OCI-M2 (cell line): ENCODE measurements at regions not wholly inside any gene's neighbourhood (a gene's known extent, or its start where the extent isn't known, plus 50 kb on each side); places are given as distances from the start of the nearest gene placed in this dataset.

ENCODE experiments used
- DNase-seq: peaks from one replicate; lab custom pipeline; 2025; ENCODE audit not compliant: unreplicated experiment; lab: John Stamatoyannopoulos, UW

DNA sequence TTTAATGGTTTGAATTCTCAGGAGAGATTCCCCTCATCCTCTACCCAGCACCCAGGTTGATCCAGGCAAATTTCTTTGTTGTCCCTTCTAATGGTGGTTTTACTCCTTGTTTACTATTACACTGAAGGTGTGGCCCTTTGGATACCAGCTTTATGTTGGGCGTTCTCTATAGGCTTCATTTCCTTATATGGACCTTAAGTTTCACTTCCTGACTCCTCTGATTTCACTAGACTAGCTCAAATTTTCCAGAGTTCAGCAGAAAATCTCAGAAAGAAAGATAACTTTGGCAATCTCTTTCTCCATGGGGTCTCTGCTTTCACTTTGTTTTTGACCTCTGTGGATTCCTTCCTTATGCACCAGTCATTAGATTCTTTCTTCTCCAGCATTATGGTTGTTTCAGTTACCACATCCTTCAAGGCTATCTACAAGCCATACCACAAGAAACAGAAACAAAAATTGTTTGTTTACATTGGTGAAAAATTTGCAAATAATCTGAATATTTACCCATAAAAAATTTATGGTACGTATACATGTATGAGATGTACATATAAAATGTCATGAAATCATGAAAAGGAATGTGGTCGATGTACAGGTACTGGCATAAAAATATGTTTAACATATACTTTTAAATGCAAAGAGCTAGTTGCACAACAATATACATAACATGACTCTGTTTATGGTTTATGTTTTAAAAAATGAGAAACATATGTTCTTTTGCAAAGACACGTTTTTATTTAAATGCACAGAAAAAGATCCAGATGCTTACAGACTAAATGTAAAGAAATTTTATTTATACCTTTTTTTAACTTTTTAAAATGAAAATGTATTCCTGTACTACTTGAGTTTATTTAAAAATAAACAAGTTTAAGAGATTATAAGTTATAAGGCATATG, 212.6 kb downstream of the LACC1 start:
- DNase-seq = no peak

DNA sequence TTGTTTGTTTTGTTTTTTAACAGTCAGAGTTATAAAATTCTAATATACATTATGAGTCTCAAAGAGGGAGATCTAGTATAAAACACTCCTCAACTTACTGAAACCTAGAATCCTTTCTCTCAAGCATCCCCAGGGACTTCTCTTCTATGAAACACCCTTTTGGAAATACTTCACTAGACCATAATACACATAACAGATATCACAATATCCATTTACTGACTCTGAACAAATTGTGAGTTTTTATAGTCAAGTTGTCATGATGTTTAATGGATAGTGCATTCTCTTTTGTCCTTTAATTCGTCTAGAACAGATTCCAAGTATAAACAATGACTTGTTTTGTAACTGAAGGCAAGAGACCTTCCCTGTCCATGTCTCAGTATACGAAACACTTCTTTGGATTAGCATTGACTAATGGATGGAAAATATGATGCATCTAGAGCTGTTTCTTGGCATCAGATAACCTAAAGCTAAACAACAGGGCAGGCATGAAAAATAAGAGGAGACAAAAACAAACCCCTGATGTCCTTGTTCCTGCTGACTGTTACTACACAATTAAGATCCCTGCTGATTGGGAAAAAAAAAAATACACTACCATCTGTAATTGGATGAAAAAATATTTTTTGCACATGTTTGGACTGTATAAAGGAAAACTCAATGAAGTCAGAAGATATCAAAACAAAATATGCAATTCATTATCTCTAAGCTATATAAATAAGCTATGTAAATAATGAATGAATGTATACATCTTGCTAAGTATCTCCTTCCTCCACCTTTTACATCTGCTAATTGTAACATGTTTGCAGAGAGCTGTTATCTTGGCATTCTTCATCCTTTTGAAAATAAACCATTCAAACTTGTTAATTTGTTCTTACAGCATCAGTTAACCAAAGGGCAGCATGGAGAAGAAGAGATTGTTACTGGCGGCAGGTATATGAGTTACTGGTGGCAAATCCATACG, 214.2 kb downstream of the LACC1 start:
- DNase-seq = no peak

DNA sequence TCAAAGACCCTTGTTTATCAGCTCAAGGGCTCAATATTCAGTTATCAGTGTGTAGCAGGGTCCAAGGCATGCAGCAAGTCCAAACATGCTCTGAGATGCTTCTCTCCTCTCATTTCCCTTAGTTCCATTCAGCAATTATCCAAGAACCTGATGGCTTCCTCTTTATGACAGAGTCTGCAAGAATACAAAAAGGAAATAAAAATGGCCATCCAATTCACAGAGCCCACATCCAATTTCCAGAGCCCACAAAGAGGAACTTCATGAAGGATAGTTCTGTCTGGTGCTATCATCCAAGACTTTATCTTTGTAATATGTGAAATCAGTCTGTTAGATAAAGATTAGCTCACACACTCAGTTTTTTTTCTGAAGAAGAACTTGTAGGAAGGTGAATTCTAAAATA, 217.2 kb downstream of the LACC1 start:
- DNase-seq = no peak

DNA sequence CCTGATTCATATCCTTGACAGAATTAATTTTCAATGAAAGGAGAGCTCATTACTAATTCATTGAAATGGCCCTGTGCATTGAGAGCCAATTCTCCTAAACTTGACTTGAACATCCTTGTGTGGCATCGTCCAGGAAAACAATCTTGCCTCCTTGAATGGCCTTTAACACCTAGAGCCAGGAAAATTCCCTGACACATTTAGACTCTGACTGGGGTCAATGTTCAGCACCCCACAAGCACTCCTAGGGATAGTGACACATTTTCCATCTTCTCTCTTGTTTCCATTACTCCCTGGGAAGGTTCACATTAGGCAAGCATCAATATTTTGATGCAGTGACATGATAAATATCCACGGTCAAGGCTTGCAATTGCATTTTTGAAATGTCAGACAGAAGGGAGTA, 218.9 kb downstream of the LACC1 start:
- DNase-seq = no peak

DNA sequence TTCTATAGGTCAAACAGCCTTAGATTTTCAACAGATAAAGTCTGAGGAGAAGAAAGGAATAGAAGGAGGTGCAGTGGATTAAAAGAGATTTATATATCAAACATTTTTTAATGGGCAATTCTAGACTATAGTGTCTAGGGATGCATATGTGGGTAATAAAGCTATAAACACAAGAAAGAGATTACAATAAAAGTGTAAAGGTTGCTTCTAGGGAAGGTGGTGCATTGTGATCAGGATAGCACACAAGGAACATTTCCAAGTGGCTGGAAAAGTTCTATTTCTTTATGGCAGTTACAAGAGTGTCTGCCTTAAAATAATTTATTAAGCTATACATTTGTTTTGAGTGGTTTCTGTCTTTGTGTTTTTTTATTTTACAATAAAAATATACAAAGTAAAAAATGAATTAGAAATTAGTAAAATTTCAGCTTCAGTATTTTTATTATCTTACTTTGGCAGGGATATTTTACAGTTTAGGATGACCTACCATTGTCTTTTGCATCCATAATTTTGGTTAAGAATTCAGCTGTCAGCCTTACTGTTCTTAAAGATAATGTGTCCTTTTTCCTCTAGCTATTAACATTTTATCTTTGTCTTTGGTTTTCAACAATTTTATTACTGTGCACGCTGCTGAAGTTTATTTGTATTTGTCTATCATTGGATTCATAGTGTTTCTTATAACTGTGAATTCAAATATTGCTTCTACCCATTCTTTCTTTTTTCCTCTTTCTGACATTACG, 221.8 kb downstream of the LACC1 start:
- DNase-seq = no peak

DNA sequence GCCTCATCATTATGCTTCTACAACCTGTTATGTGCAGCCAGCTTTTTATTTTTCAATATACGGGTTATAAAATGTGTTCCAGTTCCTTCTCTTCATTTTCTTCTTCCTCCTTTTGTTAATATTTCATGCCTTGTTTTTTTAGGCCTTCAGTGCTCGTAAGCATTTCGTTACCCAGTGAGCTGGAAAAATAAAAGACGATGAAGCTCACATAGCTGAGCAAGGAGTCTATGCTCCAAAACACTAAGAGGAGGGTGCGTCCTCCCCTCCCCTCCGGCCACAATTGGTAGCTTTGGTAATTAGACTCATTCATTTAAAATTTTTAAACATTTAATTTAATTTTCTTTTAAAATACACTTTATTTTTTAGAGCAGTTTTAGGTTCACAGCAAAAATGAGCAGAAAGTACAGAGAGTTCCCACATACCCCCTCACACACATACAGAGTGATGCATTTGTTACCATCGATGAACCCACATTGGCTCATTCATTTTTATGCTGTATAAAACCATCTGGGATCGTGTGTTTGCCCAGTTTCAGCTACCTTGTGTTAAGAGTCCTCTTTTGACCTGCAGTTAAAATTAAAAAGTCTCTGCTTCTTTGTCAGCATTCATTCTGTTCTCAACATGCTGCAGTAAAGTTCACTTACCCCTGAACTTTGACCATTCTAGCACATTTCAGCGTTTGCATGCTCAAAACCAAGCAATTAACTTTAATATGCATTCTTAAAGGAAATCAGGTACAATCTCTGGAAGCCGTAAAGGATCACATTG, 223.9 kb downstream of the LACC1 start:
- DNase-seq = no peak

DNA sequence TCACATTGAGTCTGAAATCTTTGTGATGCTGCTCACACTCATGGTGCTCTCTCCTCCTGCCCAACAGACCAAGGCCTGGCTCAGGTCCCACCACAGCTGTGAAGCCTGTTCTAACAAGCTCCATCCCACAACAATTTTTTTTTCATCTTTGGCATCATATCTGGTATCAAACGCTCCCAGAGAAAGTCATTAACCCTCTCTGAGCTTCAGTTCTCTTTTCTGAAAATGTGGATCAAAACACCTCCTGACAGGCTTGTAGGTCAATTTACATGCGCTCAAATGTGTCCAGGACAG, 224.4 kb downstream of the LACC1 start:
- no peak for DNase-seq

DNA sequence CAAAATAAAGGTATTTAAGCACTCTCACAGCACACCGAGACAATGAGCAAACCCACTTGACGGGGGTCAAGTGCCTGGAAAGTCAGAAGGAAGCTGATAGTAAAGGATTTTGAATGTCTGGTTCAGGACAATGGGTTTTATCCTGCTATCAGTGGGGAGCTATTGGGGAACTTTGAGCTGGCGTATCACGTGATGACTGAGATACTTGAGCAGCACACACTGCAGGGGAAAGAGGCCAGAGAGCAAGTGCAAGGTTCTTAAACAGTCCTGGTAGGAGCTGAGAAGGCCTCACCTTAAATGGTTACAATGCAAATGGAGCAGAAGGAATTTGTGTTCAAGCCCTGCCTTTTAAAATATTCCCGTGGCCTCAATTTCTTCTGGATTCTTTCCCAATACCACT, 225.3 kb downstream of the LACC1 start:
- DNase-seq = no peak

DNA sequence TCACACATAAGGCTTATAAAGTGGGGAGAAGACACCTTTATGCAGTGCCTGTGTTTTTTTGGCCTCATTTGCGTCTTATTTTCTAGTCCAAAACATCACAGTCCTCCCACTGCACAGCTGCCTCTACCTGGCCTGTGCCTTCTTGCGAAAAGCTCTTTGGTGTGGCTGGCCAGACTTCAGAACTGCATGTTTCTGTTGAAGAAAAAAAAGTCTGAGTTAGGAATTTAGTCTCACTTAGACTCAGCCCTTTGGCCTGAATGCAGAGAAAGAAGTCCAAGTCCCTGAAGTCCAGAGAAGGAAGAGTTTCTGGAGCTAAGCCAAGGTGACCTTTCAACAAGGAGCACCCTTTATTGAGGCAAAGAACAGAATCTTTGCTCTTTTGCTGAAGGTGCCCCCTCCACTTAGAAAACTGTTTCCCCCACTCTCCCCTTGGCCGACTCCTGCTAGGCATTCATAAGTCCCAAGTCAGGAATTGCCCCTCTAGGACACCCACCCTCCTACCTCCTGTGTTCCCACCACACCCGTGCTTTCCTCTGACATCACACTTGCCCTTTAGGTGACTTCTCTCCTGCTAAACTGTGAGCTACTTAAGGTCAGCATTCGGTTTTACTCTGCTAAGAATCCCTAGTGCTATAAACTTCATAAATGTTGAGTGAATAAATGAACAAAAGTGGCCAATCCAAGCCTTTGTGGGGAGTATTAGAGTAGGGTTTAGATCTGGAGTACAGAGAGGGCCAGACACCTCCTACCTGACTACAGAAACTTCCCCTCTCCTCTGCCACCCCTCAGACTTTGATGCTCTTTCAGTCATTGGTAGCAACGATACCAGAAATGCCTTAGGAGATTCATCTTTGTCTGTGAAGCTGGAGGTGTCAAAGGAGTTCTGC, 226.8 kb downstream of the LACC1 start:
- no peak for DNase-seq

DNA sequence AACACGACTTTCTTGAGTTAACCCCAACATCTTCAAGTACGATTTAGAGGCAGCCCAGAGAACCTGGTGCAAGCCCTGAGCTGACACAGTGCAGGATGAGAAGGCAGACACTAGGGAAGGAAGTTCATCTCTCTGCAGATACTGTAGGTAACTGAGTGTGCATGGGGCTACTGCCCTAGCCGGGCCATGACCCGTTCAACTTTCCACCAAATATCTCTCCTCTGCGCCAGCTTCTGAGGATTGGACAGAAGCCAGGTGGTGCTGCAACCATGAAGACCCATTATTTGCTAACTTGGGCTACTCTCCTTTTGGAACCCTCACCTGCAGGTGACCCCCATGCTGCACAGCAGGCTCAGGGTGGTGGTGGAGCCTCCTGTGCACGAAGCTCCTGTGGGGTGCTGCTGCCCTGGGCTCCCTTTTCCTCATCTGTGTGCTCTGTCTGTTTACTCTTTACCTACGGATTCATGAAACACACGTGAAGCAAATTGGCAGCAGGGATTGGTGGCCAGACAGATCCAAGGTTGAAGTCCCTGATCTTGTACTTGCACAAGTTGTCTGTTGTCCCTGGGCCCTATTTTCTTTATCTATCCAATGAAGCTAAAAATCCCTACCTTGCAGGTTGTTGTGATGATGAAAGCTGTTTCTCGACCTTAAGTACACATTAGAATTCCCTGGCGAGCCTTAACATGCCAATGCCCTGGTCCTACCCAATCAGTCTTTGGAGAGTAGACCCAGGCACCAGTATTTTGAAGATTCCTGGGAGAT, 227.8 kb downstream of the LACC1 start:
- no peak for DNase-seq

DNA sequence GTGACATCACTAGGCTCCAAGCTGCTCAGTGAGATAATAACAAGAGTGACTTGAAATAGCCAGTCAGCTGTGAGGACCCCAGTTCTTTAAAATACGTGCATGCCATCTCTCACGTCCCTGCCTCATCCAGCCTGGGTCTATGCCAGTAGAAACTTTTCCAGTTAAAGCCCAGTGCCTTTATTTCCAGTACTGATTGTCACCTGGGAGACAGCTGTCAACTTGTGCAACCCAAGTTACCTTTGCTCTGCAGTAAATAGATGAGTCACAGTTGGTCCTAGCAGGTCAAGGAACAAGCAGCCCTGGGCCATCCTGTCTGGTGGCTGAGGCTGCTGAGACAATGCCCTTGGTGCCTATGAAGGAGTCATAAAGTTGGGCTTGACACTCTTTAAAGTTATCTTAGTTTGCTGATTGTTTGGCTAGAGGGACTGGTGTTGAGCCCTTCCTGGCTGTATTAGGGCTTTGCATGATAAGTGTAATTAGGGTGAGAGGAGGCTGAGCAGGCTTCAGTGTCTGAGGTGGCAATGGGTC, 228.7 kb downstream of the LACC1 start:
- DNase-seq = no peak

DNA sequence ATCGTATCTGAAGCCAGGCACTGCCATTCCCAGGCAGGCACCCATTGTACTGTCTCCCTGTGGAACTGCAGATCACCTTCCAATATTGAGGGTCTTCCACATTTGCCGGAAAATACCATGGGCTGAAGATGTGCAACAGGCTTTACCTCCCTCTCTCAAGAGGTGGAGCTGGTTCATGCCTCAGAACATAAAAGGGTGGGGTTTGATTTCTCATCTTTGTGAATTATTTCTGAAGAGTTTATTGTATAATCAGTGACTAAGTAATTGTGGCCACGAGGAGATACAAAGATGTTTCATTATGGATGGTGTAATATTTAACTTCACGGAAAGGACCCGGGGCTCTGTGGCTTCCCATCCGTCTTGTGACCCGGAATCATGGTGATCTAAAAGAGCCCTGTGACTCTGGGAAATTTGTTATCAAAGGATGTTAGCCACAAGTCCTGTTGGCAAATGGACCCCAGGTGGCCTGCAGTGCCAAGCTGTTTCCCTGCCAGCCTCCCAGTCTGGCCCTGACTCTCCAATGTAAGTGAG, 230.5 kb downstream of the LACC1 start:
- no peak for DNase-seq

DNA sequence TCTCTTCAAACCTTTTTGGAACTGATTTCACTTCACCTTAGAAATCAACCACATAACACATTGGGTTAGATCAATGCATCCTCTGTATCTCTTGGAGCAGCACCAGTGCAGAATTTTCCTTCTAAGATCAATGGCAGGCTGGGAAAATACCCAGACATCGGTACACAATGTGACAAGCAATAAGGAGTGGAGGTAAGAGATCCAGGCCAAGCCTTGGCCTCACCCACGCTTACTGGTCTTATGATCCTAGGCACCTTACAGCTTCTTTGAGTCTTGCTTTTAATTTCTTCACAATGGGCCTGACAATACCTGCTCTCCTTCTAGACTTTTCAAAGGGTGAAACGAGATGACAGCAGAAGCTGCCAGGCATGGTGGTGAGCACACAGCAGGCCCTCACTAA, 232.0 kb downstream of the LACC1 start:
- no peak for DNase-seq

DNA sequence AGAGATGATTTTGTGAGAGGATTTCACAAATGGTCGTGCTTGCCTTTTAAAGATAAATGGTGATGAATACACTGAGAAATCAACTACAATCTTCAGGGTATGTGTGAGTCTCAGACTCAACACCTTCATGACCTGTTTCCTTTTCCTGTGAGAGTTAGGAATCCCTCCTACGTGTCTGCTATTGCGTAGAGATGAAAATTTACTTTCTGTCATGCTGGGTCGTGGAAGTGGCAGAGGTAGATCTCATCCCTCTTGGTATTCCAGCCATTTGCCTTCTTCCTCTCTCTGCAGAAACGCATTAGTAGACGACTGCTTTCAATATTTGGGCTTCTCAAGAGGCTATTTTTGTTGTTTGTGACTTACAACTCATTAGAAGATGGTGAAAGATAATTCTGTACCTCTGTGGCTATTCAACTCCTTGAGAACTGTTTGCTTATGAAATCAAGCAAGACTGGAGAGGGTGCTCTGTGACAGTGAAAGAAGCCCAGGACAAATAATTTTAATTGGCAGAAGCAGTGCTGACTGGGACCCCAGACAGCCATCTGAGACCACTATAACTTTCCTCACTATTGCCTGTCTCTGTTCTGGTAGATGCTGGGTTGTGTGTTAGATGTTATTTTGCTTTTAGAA, 233.1 kb downstream of the LACC1 start:
- no peak for DNase-seq

DNA sequence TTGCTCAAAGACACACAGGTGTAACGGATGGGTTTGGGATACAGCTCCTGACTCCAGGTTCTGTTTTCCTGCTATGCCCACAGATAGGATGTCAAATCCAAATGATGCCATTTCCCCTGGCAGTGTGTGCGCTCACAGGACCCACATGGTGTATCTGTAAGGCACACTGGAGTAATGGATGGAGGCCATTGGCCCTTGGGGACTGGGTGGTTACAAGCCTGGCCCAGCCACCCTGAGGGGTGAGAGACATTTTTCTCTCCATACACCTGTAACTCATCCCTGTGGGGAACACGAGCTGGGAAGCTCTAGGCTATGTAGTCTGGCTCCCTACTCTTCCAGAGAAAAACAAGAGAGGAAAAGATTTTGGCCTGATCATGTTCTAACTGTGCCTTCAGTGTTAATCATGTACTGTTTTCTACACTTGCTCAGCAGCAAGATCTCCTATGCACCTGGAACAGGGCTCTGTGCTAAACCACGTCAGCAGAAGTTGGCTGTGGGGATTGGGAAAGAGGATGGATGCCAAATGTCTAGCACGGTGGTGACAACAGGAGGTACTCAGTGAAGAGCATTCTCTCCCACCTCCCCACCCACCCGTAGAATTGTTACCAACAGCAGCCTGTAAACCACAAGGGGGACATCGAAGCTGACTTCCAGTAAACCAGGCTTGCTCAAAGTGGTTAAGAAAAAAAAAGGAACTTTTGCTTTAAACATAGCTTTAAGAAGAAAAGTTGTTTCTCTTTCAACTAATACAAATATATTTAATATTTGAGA, 237.0 kb downstream of the LACC1 start:
- no peak for DNase-seq

DNA sequence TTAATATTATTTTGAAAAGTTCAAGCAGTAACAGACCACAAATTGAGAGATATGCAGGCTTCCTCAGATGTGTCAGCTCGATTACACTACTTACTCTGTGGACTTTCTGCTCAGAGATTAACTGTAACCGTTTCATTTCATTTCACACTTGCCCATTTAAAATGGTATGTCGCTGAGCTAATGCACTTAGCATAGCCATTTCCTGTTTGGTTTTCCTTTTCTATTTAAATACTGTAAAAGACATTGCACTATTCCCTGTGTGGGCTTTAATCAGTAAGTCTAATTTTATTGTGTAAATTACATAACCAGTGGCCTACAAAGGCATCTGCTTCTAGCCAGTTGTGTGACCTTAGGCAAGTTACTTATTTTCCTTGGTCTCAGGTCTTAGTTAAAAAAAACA, 237.6 kb downstream of the LACC1 start:
- DNase-seq = no peak

DNA sequence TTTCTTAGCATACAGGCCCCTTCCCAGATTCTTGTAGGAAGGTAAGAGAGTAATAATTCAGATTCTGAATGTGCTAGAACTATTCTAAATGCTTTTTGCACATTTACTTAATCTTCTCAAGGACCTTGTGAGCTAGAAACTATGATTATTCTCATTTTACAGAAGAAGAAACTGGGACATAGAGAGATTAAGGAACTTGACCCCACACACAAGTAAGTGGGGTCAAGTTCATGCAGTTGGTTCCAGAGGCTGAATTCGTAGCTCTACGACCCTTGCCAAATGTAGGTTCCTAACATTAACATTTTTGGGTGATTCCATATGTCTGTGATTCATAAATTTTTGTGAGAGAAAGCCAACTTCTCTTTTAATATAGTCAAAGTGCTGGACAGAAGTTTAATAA, 238.1 kb downstream of the LACC1 start:
- DNase-seq = no peak
